LNCaP clone FGC (cell line): ENCODE measurements at regions not wholly inside any gene's neighbourhood (a gene's known extent, or its start where the extent isn't known, plus 50 kb on each side); places are given as distances from the start of the nearest gene placed in this dataset.

Source experiments
- DNase-seq: peaks from one replicate; pipeline ENCODE4 v3.0.0-alpha.2; 2011; ENCODE audit warnings: low read depth
- H3K4me3 ChIP-seq: 2 replicates; pipeline ENCODE4 v1.5.1; 2011; ENCODE audit warnings: mild to moderate bottlenecking, low read depth, low read length, control low read depth
- CTCF ChIP-seq: IDR thresholded peaks from 2 replicates; pipeline ENCODE4 v1.5.1; 2012; ENCODE audit warnings: mild to moderate bottlenecking; ENCODE audit not compliant: control insufficient read depth, insufficient read depth; ENCODE audit errors: extremely low read depth

GRCh38 chr10:35913628-35914027 is 271.5 kb upstream of the FZD8 start:
- TF ChIP-seq CTCF: no peak
- DNase-seq: no peak
- no peak overlapping the region for H3K4me3 ChIP-seq

DNA sequence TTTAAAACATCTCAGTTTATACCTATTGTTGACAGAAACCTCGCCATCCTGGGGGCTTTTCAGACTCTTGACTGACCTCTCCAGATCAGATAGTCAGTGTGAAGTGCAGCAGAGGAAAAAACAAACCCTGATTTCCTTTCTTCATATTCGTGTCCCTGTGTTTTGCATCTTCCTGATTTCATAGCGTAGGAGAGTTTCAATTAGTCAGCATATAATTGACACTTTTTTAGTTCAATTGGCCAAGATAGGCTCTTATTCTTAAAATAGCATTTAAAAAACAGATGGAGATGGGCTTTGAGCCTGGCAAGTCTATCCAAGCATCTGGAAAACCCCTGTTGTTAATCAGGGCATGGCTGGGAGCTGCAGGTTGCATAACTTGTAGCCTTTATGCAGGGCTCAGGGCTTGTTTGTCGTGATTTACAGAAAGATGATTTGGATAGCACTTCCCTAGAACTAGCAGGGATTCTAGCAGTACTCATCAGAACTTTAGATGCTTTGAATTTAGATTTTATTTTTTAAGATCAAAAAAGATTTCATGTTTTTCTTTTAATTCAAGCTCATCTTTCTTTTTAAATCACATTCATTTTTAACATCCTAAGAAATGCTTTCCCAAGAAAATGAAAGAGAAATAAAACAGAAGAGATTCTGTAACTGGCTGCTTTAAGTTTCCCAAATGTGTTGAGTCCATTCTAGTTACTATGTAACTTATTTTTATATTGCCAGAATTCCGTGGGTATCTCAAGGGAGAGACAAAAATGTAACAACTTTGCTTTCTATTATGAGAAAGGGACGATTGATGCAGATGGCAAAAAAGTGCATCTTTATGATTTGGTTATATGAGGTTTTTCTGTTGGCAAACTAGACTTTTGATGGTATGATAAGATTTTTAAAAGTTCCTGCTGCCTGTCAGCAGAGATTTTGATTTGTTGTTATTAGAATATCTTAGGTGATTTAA is 270.8 kb upstream of the FZD8 start:
- TF ChIP-seq CTCF: no peak
- H3K4me3 ChIP-seq: no peak overlapping the region
- DNase-seq: no peak

DNA sequence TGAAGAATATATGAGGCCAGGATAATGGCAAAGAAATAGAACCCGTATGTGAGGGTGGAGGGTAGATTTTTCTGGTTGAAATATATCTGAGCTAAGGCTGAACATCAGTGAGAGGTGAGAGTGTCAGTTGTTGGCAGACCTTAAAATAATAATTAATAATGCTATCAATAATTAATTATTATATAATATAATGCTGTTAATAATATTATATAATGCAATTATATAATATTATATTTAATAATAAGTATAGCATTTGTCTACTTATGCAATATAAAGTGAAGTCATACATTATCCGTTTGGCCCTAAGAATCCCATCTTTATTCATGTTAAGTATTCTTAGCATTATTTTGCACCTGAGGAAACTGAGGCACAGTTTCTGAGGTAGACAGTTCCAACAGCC is 269.9 kb upstream of the FZD8 start:
- DNase-seq: no peak
- no peak overlapping the region for H3K4me3 ChIP-seq
- no peak for TF ChIP-seq CTCF

DNA sequence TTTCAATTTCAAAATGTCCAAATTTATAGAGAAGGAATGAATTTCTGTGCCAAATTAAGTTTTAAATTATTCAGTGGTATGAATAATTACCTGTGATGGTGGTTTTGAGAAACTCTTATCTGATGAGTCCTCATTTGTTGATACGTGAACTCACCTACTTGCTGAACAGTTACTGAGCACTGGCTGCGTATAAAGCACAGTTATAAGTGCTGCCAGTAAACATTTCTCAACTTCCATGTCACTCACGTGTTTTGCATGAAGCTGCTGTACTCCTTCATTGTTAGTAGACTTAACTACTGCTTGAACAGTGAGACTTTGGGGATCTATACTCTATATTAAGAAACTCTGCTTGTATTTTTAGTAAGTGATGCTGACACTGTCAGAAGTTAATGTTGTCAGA is 269.1 kb upstream of the FZD8 start:
- no peak for TF ChIP-seq CTCF
- H3K4me3 ChIP-seq: no peak overlapping the region
- no peak for DNase-seq

GRCh38 chr10:35910234-35910633 is 268.1 kb upstream of the FZD8 start:
- no peak overlapping the region for H3K4me3 ChIP-seq
- TF ChIP-seq CTCF: no peak
- no peak for DNase-seq

DNA sequence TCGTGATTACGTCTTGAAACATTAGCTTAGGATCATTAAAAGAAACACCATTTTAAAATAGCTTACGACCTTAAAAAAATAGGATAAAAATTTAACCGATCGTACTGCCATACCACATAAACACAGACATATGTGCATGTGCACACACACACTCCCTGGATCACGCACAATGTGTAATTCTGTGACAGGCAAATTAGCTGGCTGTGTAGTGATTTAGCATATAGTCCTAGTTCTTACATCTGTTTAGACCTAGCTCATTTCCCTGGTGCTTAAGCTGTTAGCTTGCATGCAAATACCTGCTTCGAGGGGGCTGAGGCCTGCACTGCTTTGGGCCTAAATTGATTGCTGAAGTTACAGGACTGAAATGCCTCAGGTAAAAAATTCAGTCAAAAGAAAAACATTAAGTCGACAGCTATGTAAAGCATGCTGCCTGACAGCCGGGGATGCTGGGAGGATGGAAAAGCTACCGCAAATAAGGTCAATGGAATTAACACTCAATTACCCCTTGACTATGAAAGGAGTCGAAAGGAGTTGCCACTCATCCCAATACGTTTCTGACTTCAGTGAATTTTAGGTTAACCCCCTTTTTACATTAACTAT is 267.1 kb upstream of the FZD8 start:
- no peak for DNase-seq
- no peak overlapping the region for H3K4me3 ChIP-seq
- TF ChIP-seq CTCF: no peak

- no peak overlapping the region for H3K4me3 ChIP-seq
- TF ChIP-seq CTCF: no peak
- no peak for DNase-seq
These were observed 266.4 kb upstream of the FZD8 start for GRCh38 chr10:35908451-35908850.
